DMS79 (cell line): ENCODE measurements at regions not wholly inside any gene's neighbourhood (a gene's known extent, or its start where the extent isn't known, plus 50 kb on each side); places are given as distances from the start of the nearest gene placed in this dataset.

ENCODE experiments used
- DNase-seq: peaks from one replicate; lab custom pipeline; 2025; lab: John Stamatoyannopoulos, UW

- DNase-seq = no peak
Observed at GRCh38 chr12:67427336-67427735, 158.2 kb downstream of the CAND1 start.

GRCh38 chr12:67428431-67428830 lies 159.3 kb downstream of the CAND1 start:
- DNase-seq = no peak

DNA sequence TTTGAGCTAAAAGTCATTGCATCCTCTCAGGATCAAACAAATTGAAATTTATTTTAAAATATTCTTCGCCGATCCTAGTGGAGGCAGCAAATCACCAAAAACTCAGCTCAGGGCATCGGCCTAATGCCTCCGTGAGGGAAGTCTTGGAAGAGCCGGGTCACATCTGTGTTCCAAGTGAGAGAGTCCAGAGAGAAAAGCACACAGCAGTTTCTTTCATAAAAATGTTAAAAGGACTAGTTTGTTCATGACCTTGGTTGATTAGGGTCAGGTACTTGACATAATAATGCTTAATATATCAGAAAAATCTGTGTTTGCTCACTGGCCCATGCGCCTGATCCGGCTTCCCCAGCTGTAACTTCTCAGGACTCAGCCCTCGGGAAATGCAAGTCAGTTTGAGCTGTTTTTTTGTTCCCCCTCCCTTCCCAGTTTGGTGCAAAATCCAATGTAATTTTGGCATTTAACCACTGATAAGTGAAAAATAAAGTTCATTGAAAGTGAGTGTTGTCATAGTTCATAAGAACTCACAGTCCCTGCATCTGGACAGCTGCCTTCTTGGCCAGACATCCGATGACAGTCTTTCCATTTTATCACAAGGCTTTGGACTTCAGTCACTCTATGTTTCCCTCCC lies 161.7 kb downstream of the CAND1 start:
- DNase-seq = no peak

DNA sequence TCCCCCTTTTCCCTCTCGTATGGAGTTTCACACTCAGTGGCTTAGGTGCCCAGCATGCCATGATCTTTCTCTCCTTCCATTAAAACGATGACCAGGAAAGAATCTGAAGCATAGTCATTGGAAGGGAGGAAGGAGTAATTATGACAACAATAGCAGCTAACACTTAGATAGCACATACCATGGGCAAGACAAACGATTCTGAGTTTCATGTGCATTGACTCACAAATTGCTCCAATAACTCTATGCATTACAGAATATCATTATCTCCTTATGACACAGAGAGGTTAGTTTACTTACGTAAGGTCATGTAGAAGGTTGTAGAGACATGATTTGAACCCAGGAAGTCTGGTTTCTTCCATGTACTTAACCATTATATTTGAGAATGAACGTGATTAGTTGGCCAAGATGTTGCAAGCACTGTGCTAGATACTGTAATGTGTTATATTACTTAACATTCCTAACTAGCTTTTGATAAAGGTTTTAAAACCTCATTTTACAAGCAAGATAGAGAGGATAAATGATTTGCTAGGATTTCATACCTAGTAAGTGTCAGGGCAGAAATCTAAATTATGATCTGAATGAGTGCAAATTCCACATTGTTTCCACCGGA lies 162.4 kb downstream of the CAND1 start:
- no peak for DNase-seq

GRCh38 chr12:67433385-67434175 lies 164.4 kb downstream of the CAND1 start:
- DNase-seq = no peak

GRCh38 chr12:67434671-67435370 lies 165.7 kb downstream of the CAND1 start:
- DNase-seq = no peak

- no peak for DNase-seq
Observed at GRCh38 chr12:67436230-67436629, 167.1 kb downstream of the CAND1 start.

- no peak for DNase-seq
Observed at GRCh38 chr12:67437011-67437410, 167.9 kb downstream of the CAND1 start.

DNA sequence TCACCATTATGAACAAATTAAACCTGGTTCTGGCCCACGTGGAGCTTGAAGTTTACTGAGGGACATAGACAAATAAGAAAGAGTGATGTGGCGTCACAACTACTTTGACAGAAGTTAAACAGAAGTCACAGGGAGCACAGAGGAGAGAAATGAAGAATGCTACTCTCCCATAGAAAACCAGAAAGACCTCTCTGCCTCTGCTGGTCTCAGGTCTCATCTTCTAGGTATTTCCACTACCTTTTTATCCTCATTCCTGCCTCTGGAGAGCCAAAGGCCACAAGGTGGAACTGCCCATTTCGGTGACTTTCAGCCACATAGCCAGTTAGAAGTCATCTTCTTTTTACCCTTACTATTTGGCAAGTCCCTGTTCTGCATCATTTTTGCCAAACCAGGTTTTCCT lies 170.5 kb downstream of the CAND1 start:
- no peak for DNase-seq

GRCh38 chr12:67441736-67442346 lies 172.7 kb downstream of the CAND1 start:
- peak; percentile 51 for DNase-seq

DNA sequence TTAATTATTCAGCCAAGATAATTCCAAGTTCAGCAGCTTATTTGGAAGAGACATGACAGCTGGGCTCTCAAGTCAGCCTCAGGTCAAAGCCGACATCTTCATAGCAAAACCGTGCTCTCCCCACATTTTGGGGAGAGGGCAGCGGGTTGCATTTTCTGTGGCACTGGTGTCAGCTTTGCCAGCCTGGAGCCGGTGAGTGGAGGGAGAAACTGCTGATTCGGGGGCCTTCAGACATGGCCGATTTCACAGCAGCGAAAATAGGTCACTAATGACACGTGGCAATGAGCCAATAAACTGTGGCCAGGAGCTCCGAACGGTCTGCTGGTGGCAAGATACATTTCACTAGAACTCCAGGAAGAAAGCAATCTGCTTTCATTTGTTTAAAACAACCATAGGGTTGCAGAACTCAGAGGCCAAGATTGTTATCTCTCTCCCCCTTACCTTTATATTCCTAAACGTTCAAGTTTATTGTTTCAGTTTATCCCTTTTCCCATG lies 173.2 kb downstream of the CAND1 start:
- DNase-seq = peak; percentile 37

- DNase-seq = no peak
Observed at GRCh38 chr12:67442896-67443295, 173.7 kb downstream of the CAND1 start.

GRCh38 chr12:67444542-67444941 lies 175.4 kb downstream of the CAND1 start:
- no peak for DNase-seq

DNA sequence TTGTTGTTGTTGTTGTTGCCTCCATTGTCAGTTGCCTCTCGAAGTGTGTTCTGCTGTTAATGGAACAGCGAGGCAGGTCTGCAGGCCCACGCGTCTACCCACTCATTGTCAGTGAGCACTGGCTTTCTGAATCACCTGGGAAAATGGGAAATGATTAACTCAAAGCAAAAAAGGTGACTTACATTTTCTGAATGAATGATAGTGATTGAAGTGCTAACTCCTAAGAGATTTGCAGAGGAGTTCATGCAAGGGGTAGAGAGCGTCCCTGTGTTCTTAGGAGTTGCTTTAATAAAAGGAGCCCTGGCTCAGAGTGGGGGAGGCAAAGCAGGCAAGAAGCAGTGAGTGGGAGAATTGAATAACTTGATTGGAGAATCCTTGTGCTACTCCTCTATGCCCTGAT lies 177.6 kb downstream of the CAND1 start:
- no peak for DNase-seq

DNA sequence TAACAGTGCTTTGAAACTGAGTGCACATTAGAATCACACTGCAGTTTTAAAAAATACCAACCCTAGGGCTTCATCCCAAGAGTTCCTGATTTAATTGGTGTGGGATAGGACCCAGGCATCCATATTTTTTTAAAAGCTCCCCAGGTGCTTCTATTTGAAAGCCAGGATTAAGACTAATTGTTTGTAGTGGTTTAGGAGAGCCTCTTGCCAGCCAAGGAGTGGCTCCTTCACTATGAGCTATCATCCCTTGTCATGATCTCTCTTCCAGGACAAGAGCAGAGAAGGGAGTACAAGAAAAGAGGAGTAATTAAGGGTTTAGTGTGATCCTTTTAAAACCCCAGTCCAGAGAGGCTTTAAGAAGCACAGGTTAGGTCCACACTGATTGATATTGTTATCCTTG lies 178.0 kb downstream of the CAND1 start:
- peak; percentile 59 for DNase-seq

DNA sequence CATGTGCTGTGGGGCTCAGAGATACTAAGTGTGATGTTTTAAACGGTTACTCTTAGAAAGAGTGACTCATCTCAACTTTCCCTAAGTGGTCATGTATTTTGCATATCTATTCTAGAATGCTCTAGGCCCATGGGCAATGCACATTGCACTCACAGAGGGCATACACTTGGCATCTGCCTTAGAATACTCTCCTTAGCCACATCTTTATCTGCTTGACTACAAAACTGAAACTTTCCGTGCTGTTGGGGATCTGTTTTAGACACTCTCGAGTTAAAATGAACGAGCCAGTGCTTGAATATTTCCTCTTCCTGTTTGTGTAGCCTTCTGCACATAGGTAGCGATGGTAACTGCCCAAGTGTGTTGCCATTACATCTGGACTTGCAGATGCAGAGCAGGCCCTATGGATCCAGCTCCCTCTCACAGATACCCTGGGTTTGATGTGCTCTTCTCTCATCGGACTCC lies 180.5 kb downstream of the CAND1 start:
- DNase-seq = no peak

GRCh38 chr12:67450441-67450840 lies 181.3 kb downstream of the CAND1 start:
- DNase-seq = no peak

DNA sequence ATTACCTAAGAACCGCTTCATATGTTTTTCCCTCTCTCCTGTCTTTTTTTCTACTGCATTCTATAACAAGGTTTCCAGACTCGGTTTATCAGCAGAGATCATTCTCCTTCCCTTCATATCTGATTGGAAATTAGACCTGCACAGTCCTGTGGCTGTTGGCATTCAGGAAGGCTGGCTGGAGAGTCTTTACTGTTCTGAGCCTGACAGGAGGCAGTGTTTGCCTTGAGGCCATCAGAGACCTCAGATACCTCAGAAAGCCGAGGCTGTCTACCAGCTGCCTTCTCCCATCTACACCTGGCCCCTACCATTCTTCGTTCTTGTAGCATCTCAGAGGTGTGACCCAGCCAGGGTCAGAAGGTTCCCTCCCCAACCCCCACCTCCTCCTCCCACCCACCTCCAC lies 182.0 kb downstream of the CAND1 start:
- no peak for DNase-seq

DNA sequence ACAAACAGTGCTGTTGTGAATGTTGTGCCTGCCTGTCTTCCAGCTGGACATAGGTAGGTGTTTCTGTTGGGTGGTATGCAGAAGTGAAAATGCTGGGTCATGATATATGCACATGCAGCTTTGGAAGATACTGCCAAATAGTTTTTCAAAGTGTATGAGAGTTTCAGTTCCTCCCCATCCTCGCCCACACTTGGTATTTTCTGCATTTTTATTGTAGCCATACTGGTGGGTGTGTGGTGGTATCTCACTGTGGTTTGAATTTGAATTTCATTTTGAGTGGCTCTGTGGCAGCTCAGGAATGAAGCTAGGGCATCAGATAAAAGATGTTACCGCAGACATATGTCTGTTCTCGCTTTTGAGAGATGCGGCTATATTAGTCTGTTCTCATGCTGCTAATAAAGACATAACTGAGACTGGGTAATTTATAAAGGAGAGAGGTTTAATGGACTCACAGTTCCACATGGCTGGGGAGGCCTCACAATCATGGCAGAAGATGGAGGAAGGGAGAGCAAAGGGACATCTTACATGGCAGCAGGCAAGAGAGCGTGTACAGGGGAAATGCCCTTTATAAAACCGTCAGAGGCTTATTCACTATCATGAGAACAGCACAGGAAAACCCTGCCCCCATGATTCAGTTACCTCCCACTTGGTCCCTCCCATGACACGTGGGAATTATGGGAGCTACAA lies 183.1 kb downstream of the CAND1 start:
- DNase-seq = no peak

GRCh38 chr12:67453191-67453590 lies 184.0 kb downstream of the CAND1 start:
- DNase-seq = no peak

DNA sequence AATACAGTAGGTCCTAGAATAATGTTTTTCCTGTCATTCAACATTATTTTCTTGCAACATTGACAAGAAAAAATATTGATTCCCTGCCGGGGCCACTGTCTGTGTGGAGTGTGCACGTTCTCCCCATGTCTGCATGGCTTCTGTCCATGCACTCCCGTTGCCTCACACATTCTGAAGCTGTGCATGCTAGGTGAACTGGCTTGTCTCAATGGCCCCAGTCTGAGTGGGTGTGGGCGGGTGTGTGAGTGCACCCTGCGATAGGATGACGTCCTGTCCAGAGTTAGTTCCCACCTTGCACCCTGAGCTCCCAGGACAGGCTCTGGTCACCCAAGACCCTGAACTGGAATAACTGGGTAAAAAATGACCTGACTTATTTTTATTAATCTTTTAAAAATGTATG lies 186.1 kb downstream of the CAND1 start:
- no peak for DNase-seq
